ENCODE measurements at regions not wholly inside any gene's neighbourhood (a gene's known extent, or its start where the extent isn't known, plus 50 kb on each side); places are given as distances from the start of the nearest gene placed in this dataset.

DNA sequence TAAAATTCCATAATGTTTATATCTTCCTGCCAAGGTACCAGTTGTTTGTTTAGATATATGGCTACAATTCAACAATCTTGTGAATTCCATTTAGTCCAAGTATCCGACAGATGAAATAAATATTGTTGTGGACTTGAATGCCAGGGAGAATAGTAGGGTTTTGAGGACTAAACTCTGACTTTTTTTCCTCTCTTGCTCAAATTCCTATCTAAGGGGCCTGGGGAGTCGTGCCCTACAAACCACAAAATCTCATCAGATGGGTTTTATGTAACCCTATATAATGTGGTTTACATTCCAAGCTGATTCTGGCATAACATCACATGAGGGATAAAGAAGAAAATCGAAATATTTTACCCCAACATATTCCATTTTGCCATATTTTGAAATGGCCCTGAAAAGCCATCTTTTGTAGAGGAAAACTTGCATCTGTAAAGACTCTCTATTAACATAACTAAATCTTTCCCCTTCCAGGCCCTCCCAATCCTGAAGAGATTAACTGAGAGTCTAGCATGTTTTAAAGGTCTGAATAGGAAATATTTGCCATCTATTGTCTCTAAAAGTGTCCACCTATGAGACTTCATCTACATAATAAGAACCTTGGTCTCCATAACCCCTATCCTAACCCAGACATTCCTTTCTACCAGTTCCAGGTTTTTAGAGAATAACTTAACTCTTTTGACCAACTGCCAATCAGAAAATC is 184.7 kb upstream of the KITLG start:
- no peak for DNase-seq (ENCODE audit: low spot score)
- H3K4me1 ChIP-seq (ENCODE audit: insufficient read depth, low read length, poor library complexity, severe bottlenecking): no peaks in the 10 kb centered on the region
- H3K9me2 ChIP-seq (ENCODE audit: insufficient read depth, low read length): no peaks in the 10 kb centered on the region
- H2AFZ ChIP-seq (ENCODE audit: low read length): no peak overlapping the region
- H3K79me2 ChIP-seq (ENCODE audit: insufficient read depth, low read depth, low read length): no peaks in the 10 kb centered on the region
- TF ChIP-seq, protein P1, sequence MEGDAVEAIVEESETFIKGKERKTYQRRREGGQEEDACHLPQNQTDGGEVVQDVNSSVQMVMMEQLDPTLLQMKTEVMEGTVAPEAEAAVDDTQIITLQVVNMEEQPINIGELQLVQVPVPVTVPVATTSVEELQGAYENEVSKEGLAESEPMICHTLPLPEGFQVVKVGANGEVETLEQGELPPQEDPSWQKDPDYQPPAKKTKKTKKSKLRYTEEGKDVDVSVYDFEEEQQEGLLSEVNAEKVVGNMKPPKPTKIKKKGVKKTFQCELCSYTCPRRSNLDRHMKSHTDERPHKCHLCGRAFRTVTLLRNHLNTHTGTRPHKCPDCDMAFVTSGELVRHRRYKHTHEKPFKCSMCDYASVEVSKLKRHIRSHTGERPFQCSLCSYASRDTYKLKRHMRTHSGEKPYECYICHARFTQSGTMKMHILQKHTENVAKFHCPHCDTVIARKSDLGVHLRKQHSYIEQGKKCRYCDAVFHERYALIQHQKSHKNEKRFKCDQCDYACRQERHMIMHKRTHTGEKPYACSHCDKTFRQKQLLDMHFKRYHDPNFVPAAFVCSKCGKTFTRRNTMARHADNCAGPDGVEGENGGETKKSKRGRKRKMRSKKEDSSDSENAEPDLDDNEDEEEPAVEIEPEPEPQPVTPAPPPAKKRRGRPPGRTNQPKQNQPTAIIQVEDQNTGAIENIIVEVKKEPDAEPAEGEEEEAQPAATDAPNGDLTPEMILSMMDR (conservative IDR thresholded peaks at IDR 0.05; ENCODE audit: low read length): no peak
- H3K4me3 ChIP-seq (ENCODE audit: low read depth, low read length, poor library complexity, severe bottlenecking): no peak overlapping the region
- ChIA-PET POLR2A (interaction anchor here (1.3 kb wide), 1 partner anchor 19 kb away, joined by 3 read pairs; no protein-coding TSS in a partner anchor), CTCF (ENCODE audit: unreplicated experiment) (no interaction called here)
- intact Hi-C loops (cut with micrococcal nuclease; ENCODE audit: unreplicated experiment): no loop called here
- no peak overlapping the region for H3K27ac ChIP-seq (ENCODE audit: low read depth, low read length, poor library complexity, severe bottlenecking)
- no TSS peak for BruUV-seq (replicated peaks)
- no peaks in the 10 kb centered on the region for H3K36me3 ChIP-seq (ENCODE audit: insufficient read depth, low read length)
- no peaks in the 10 kb centered on the region for H3K9me3 ChIP-seq (ENCODE audit: low read length)
- H3K4me2 ChIP-seq (ENCODE audit: low read length): no peak overlapping the region
- H4K20me1 ChIP-seq (ENCODE audit: insufficient read depth, low read length): no peaks in the 10 kb centered on the region

DNA sequence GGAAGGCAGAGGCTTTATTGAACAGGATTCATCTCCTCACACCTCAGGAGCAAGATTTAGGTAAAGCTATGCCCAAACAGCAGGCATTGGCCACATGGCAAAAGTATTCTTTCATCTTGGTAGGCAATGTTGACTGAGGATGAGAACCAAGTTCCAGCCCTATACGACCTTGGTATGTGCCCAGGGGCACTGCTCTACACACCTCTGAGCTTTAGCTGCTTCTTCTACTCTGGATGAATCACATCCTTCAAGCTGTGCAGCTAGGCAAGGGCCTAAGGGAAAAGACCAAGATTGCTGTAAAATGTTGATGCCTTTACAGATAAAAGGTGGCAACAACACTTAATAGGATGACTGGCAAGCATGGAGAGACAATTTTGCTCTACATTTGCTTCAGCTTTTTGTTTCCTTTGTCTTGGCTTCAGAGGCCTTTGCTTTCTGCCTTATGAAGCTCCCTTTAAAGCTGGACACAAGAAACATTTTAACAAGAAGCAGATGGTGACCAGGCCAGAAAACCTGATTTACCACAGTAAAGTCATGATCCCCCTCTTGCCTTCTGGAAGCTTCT is 183.3 kb upstream of the KITLG start:
- no peaks in the 10 kb centered on the region for H3K9me3 ChIP-seq (ENCODE audit: low read length)
- DNase-seq (ENCODE audit: low spot score): no peak
- H3K36me3 ChIP-seq (ENCODE audit: insufficient read depth, low read length): no peaks in the 10 kb centered on the region
- H4K20me1 ChIP-seq (ENCODE audit: insufficient read depth, low read length): no peaks in the 10 kb centered on the region
- ChIA-PET POLR2A (interaction anchor here (0.7 to 1.3 kb wide), 4 partner anchors 10 to 74 kb away, joined by 3 to 6 read pairs (median 3); no protein-coding TSS in a partner anchor), CTCF (ENCODE audit: unreplicated experiment) (no interaction called here)
- no peaks in the 10 kb centered on the region for H3K4me1 ChIP-seq (ENCODE audit: insufficient read depth, low read length, poor library complexity, severe bottlenecking)
- intact Hi-C loops (cut with micrococcal nuclease; ENCODE audit: unreplicated experiment): no loop called here
- no TSS peak for BruUV-seq (replicated peaks)
- H3K4me3 ChIP-seq (ENCODE audit: low read depth, low read length, poor library complexity, severe bottlenecking): no peak overlapping the region
- H3K4me2 ChIP-seq (ENCODE audit: low read length): no peak overlapping the region
- no peak for TF ChIP-seq EZH2phosphoT487 (IDR thresholded peaks at IDR 0.05; ENCODE audit: borderline replicate concordance, low read depth, low read length)
- TF ChIP-seq, protein P1 (conservative IDR thresholded peaks at IDR 0.05; ENCODE audit: low read length): no peak
- H2AFZ ChIP-seq (ENCODE audit: low read length): no peak overlapping the region
- H3K9me2 ChIP-seq (ENCODE audit: insufficient read depth, low read length): no peaks in the 10 kb centered on the region
- no peak overlapping the region for H3K27ac ChIP-seq (ENCODE audit: low read depth, low read length, poor library complexity, severe bottlenecking)
- no peaks in the 10 kb centered on the region for H3K79me2 ChIP-seq (ENCODE audit: insufficient read depth, low read depth, low read length)

DNA sequence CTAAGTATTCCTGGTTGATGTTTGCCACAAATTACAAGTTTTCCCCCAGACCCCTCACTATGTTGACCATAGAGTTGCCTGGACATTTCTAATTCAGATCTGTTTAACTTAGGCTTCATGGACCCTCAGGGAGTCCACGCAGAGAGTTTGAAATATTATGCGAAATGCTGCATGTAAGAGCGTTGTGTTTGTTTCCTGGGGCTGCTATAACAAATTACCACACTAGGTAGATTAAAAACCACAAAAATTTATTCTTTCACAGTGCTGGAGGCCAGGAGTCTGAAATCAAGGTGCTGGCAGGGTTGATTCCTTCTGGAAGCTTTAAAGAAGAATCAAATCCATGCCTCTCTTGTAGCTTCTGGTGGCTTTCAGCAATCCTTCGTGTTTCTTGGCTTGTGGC is 177.9 kb upstream of the KITLG start:
- DNase-seq (ENCODE audit: low spot score): no peak
- POLR2A ChIA-PET: no interaction called here
- Histone ChIP-seq H3K4me2 (ENCODE audit: low read length) (no peak overlapping the region), H3K4me1 (ENCODE audit: insufficient read depth, low read length, poor library complexity, severe bottlenecking) (no peaks in the 10 kb centered on the region), H3K4me3 (ENCODE audit: low read depth, low read length, poor library complexity, severe bottlenecking) (no peak overlapping the region), H2AFZ (ENCODE audit: low read length) (no peak overlapping the region), H4K20me1 (ENCODE audit: insufficient read depth, low read length) (no peaks in the 10 kb centered on the region), H3K36me3 (ENCODE audit: insufficient read depth, low read length) (no peaks in the 10 kb centered on the region), H3K9me3 (ENCODE audit: low read length) (no peaks in the 10 kb centered on the region), H3K9me2 (ENCODE audit: insufficient read depth, low read length) (no peaks in the 10 kb centered on the region), H3K79me2 (ENCODE audit: insufficient read depth, low read depth, low read length) (no peaks in the 10 kb centered on the region), H3K27ac (ENCODE audit: low read depth, low read length, poor library complexity, severe bottlenecking) (no peak overlapping the region)
- no peak for TF ChIP-seq EZH2phosphoT487 (IDR thresholded peaks at IDR 0.05; ENCODE audit: borderline replicate concordance, low read depth, low read length)
- TF ChIP-seq, protein P1 (conservative IDR thresholded peaks at IDR 0.05; ENCODE audit: low read length): no peak
- no TSS peak for BruUV-seq (replicated peaks)
- CTCF ChIA-PET (ENCODE audit: unreplicated experiment): no interaction called here
- intact Hi-C loops (cut with micrococcal nuclease; ENCODE audit: unreplicated experiment): no loop called here
